Activated T-cell treated with anti-CD3 and anti-CD28 coated beads, Interleukin-2, amount 50 U/mL, for 48 hours (primary cell): ENCODE measurements at regions not wholly inside any gene's neighbourhood (a gene's known extent, or its start where the extent isn't known, plus 50 kb on each side); places are given as distances from the start of the nearest gene placed in this dataset.

Experiments
- DNase-seq, 2 experiments: peaks; one replicate each; pipeline ENCODE4 v3.0.0-alpha.2; 2020

GRCh38 chr13:73740666-73741065 is 393.5 kb downstream of the KLF12 start:
- DNase-seq: no peak

GRCh38 chr13:73739394-73739793 is 394.8 kb downstream of the KLF12 start:
- DNase-seq: no peak

- no peak for DNase-seq
These were observed 395.6 kb downstream of the KLF12 start for GRCh38 chr13:73738626-73739025.

- DNase-seq: no peak
These were observed 397.0 kb downstream of the KLF12 start for GRCh38 chr13:73737214-73737613.

- DNase-seq: no peak
These were observed 400.5 kb downstream of the KLF12 start for GRCh38 chr13:73733706-73734105.

- no peak for DNase-seq
These were observed 401.9 kb downstream of the KLF12 start for GRCh38 chr13:73732350-73732749.

- DNase-seq: no peak
These were observed 402.6 kb downstream of the KLF12 start for GRCh38 chr13:73731564-73731963.

GRCh38 chr13:73730014-73730413 is 404.2 kb downstream of the KLF12 start:
- DNase-seq: no peak

GRCh38 chr13:73729046-73729445 is 405.2 kb downstream of the KLF12 start:
- no peak for DNase-seq

GRCh38 chr13:73722120-73722519 is 412.1 kb downstream of the KLF12 start:
- DNase-seq: no peak

GRCh38 chr13:73721571-73721970 is 412.6 kb downstream of the KLF12 start:
- DNase-seq: no peak

GRCh38 chr13:73720216-73720840 is 413.9 kb downstream of the KLF12 start:
- DNase-seq: no peak

GRCh38 chr13:73718246-73718645 is 416.0 kb downstream of the KLF12 start:
- no peak for DNase-seq

GRCh38 chr13:73717632-73718031 is 416.6 kb downstream of the KLF12 start:
- DNase-seq: no peak

GRCh38 chr13:73715911-73716510 is 418.2 kb downstream of the KLF12 start:
- DNase-seq: no peak

GRCh38 chr13:73715114-73715910 is 418.9 kb downstream of the KLF12 start:
- DNase-seq: peak; percentile 45 to 51

- DNase-seq: peak in 1 of 2 experiments; percentile 20
These were observed 419.7 kb downstream of the KLF12 start for GRCh38 chr13:73714522-73714921.

- peak; percentile 31 for DNase-seq
These were observed 425.7 kb downstream of the KLF12 start for GRCh38 chr13:73708393-73708985.

GRCh38 chr13:73704587-73704986 is 429.6 kb downstream of the KLF12 start:
- no peak for DNase-seq

GRCh38 chr13:73703606-73704005 is 430.6 kb downstream of the KLF12 start:
- no peak for DNase-seq

GRCh38 chr13:73702419-73703071 is 431.7 kb downstream of the KLF12 start:
- DNase-seq: peak in 1 of 2 experiments; percentile 33

- no peak for DNase-seq
These were observed 433.0 kb downstream of the KLF12 start for GRCh38 chr13:73701160-73701559.

- DNase-seq: no peak
These were observed 435.3 kb downstream of the KLF12 start for GRCh38 chr13:73698859-73699258.
